ENCODE measurements at regions not wholly inside any gene's neighbourhood (a gene's known extent, or its start where the extent isn't known, plus 50 kb on each side); places are given as distances from the start of the nearest gene placed in this dataset.

DNA sequence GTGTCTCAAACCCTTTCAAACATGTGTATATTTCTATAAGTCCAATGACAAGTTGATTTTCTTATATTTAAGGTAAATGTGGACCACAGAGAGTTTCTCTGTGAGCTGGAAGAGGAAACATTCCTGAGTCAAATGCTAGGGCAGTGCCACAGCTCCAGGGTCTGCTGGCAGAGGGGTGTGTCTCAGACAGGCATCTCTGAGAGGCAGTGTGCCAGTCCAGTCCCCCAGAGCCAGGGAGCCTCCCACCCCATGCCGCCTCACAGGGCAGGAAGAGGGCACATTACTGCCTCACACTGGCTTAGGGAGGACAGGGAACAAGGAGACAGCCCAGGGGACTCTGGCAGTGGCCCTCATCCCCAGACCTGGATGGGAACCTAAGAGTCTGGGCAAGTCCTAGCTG is 120.2 kb downstream of the TENT4A start:
- DNase-seq = no peak

DNA sequence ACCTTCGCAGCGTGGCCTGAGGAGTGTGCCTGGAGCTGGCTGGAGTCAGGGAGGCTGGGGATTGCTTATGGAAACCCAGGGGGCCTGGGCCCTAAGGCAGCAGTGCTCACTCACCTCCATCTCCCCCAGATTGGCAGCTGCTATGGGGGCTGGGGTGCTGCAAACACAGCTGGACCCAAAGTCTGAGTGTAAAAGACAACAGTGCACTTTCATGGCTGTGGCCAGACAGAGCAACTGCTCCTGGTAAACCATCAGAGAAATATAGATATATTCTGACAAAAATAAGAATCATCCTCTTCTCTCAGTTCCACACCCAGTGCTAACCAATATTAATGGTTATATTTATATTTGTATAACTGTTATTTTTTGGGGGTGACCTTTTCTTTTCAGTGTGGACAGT is 123.9 kb downstream of the TENT4A start:
- DNase-seq = no peak

GRCh38 chr5:6837519-6838110 is 124.4 kb downstream of the TENT4A start:
- no peak for DNase-seq

GRCh38 chr5:6838736-6839135 is 125.5 kb downstream of the TENT4A start:
- no peak for DNase-seq

GRCh38 chr5:6840136-6840793 is 127.0 kb downstream of the TENT4A start:
- no peak for DNase-seq

- DNase-seq = no peak
Measured at GRCh38 chr5:6843335-6843734, 130.1 kb downstream of the TENT4A start.

- DNase-seq = no peak
Measured at GRCh38 chr5:6843821-6844220, 130.6 kb downstream of the TENT4A start.

GRCh38 chr5:6845856-6846255 is 132.6 kb downstream of the TENT4A start:
- DNase-seq = no peak

GRCh38 chr5:6847870-6848269 is 134.6 kb downstream of the TENT4A start:
- DNase-seq = no peak

DNA sequence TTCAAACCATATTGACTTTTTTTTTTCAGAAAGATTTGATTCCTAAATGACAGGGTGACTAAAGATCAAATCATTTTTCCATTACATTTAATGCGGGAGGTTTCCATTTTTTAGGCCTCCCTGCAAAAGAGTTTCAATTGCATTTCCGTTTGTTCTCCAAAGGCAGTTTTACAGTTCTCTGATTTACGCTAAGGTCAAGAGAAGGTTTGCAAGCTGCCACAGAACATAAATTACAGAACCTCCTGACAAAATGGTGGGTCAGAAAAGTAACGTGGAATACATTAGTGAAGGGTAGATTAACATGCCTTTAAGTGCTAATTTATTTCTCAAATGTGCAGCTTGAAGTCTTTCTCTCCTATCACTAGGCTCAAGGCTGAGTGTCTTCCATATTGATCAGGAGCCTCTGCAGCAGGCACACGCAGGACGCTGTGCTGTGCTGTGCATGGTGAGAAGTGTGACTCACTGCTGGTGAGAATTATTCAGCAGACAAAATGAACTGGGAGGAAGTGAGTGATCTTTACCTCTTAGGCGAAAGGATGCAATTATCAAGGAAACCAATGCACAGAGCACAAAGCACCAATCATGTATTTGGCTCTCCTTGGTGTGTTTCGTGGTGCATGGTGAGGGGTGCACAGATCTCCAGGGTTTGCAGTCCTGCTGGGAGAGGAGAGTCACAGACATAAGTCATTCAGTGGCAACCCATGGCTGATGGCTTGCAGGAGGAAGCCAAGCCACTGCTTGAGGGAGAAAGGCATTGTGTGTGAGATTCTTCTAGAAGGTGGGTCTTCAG is 136.3 kb downstream of the TENT4A start:
- no peak for DNase-seq

GRCh38 chr5:6850106-6850432 is 136.8 kb downstream of the TENT4A start:
- DNase-seq = no peak

GRCh38 chr5:6856653-6857052 is 143.4 kb downstream of the TENT4A start:
- DNase-seq = no peak

DNA sequence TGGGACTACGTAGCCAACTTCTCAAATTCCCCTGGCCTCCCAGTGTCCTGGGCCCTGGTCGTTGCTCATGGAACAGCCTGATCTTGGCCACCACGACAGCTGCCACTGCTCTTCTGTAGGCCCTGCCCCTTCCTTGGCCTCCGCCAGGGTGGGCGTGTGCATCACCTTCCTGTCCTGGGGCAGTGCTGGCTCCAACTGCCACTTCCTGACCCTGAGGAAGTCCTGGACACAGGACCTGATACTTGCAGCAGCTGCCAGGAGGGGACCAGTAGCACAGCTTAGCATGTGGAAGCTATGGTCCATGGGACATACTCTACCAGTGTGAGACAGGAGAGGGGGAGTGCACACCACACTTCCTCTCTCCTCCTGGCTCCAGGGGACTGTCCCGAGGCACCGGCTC is 145.2 kb downstream of the TENT4A start:
- DNase-seq = no peak

DNA sequence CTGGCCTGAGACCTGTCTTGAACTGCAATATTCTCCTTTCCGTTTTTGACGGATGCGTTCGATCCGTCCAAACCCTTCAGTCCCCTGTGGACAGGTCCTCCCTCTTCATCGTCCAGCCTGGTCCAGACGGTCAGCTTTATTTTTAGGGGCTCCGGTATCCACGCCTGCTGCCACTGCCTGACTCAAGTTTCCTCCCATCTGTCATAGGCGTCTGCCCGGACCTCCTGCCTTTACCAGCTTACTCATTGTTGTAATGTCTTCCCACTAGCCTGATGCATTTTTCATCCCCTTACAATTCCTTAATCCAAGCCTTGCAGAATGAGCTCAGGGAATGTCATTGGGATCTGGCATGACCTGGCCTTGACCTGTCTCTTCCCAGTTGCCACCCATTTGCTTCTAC is 145.8 kb downstream of the TENT4A start:
- no peak for DNase-seq

- DNase-seq = no peak
Measured at GRCh38 chr5:6859951-6860638, 146.9 kb downstream of the TENT4A start.

GRCh38 chr5:6861036-6861435 is 147.8 kb downstream of the TENT4A start:
- DNase-seq = no peak

DNA sequence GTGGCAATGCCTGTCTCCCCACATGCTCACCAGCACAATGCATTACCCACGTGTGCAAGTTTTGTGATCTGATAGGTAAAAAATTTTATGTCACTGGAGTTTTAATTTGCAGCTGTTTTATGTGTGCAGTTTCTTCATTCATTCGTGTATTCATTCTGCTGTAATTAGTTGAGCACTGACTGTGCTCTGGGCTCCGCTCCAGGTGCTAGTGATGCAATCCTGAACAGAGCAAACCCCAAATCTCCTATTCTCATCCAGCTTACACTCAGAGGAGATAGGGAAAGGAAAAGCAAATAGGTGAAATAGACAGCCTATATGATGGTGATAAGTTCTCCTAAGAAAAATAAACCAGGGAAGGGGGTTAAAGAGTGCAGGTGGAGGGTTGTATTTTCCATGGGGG is 148.4 kb downstream of the TENT4A start:
- no peak for DNase-seq

- no peak for DNase-seq
Measured at GRCh38 chr5:6862306-6862705, 149.1 kb downstream of the TENT4A start.

GRCh38 chr5:6867712-6868111 is 154.5 kb downstream of the TENT4A start:
- no peak for DNase-seq

- no peak for DNase-seq
Measured at GRCh38 chr5:6868171-6868570, 154.9 kb downstream of the TENT4A start.

DNA sequence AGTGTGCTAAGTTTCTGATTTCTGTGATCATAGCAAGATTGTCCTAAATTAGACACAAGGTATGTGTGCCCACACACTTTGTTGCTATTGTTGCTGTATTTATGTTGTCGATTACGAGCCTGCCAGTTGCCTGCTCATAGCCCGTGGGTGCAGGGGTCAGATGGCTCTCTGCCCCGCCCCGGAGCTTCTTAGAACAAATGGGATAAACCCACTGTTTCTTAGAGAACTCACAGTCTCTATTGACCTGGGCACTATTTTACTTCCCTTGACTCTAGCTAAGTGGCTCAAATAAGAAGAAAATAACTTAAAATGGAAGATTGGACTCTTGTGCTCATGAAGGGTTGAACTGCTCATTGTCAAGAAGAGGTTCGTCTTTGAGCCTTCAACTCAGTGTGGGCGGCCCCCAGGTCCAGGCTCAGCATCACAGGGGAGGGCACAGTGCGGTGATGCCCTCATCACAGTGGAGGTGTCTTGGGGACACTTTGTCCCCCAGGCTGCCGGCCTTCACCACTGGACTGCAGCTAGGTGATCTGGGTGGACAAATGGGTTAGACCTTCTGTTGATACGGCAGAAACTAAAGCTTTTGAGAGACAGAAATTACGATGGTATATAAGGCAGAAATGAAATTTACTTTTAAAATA is 155.5 kb downstream of the TENT4A start:
- no peak for DNase-seq

- DNase-seq = no peak
Measured at GRCh38 chr5:6869677-6870076, 156.4 kb downstream of the TENT4A start.

GRCh38 chr5:6872441-6873160 is 159.4 kb downstream of the TENT4A start:
- DNase-seq = no peak
